ENCODE measurements at regions not wholly inside any gene's neighbourhood (a gene's known extent, or its start where the extent isn't known, plus 50 kb on each side); places are given as distances from the start of the nearest gene placed in this dataset.
"Not testable (repeated sequence)": the region's sequence is repeated elsewhere in the genome, so short reads cannot be mapped to it uniquely, and the experiment has no call there.

GRCh38 chr21:43289966-43290365, 121.2 kb downstream of the CRYAA start:
- DNase-seq (ENCODE audit: low read depth in 2 of 2): no peak

GRCh38 chr21:43289442-43289841, 120.6 kb downstream of the CRYAA start:
- DNase-seq (ENCODE audit: low read depth in 2 of 2): no peak

- no peak for DNase-seq (ENCODE audit: low read depth in 2 of 2)
Measured at GRCh38 chr21:43287795-43288755, 119.3 kb downstream of the CRYAA start.

GRCh38 chr21:43287111-43287760, 118.4 kb downstream of the CRYAA start:
- DNase-seq (ENCODE audit: low read depth in 2 of 2): no peak

GRCh38 chr21:43286196-43286595, 117.4 kb downstream of the CRYAA start:
- DNase-seq (ENCODE audit: low read depth in 2 of 2): no peak

GRCh38 chr21:43284700-43285099, 115.9 kb downstream of the CRYAA start:
- no peak for DNase-seq (ENCODE audit: low read depth in 2 of 2)

GRCh38 chr21:43284238-43284637, 115.4 kb downstream of the CRYAA start:
- DNase-seq (ENCODE audit: low read depth in 2 of 2): no peak

DNA sequence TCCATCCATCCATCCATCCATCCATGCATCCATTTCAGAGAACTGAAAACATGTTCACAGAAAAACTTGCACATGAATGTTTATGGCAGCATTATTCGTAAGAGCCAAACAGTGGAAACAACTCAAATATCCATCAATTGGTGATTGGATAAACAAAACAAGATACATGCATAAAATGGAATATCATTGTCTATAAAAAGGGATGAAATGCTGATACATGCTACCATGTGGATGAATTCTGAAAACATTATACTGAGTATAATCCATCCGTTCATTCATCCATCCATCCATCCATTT, 115.1 kb downstream of the CRYAA start:
- DNase-seq (ENCODE audit: low read depth in 2 of 2): not testable (repeated sequence)

GRCh38 chr21:43283136-43283924, 114.5 kb downstream of the CRYAA start:
- no peak for DNase-seq (ENCODE audit: low read depth in 2 of 2)

- DNase-seq (ENCODE audit: low read depth in 2 of 2): no peak
Measured at GRCh38 chr21:43282358-43283120, 113.7 kb downstream of the CRYAA start.

GRCh38 chr21:43281661-43282357, 113.0 kb downstream of the CRYAA start:
- DNase-seq (ENCODE audit: low read depth in 2 of 2): no peak

- no peak for DNase-seq (ENCODE audit: low read depth in 2 of 2)
Measured at GRCh38 chr21:43280949-43281633, 112.3 kb downstream of the CRYAA start.

DNA sequence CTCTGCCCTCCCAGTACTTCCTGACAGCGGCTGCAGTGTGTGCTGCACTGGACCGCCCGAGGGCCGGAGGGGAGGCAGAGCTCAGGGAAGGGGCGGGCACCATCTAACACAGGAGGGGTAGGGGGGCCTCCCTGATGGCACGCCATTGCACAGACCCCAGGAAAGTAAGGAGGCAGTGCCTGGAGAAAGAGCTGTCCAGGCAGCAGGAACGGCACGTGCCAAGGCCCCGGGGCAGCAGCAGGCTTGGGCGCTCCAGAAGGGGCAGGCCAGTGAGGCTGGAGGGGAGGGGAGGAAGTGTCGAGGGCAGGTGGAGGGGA, 110.7 kb downstream of the CRYAA start:
- no peak for DNase-seq (ENCODE audit: low read depth in 2 of 2)

- DNase-seq (ENCODE audit: low read depth in 2 of 2): no peak
Measured at GRCh38 chr21:43278766-43279577, 110.2 kb downstream of the CRYAA start.

DNA sequence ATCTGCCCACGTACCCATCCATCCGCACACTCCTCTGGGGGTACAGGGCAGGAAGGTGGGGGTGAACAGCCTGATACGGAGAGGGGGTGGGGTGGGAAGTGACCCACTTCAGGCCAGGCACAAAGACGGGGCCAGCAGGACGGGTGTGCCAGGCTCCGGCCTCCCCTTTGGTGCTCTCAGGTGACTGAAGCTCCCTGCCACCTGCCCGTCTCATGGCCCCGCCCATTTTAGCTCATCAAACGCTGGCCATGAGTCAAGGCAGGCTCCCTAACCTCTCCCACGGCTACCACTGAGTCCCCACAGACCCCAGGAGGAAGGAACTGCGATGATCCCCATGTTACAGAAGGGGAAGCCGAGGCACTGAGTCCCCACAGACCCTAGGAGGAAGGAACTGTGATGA, 109.6 kb downstream of the CRYAA start:
- no peak for DNase-seq (ENCODE audit: low read depth in 2 of 2)

DNA sequence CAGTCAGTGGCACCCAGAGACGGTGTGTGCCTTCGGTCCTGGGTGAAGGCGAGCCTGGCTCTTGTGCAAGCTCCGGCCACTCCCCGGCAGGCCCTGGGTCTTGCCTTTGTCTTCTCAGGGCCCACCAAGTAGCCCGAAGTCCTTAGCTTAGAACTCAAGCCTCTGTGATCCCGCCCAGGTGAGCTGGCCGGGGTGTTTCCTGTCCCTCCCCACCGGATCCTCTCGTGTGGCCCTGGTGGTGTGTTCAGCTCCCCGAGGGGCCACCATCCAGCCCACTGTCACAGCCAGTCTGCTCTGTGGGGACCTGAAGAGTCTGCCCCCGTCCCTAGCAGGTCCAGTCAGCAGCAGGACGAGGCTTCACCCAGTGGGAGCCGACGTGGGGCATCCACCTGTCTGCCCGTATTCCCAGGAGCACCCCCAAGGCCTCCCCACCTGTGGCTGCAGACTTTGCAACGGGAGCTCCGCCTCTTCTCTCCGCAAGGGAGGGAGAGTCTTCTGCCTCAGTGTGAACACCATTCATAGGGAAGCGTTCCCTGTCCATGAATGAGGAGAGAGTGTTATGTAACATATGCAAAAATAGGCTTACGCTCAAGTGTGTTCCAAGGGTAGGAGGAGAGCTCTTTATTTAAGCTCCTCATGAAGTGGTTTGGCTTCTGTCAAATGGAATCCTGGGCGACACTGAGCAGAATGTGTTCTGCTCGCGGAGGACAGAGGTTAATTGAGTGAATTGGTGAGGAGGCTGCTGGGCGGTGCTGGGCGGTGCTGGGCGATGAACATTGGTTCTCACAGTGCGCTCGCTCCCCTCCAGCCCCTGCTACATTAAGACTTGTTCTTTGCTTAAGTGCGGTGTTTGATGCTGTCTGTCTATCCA, 108.9 kb downstream of the CRYAA start:
- DNase-seq (ENCODE audit: low read depth in 2 of 2): no peak

DNA sequence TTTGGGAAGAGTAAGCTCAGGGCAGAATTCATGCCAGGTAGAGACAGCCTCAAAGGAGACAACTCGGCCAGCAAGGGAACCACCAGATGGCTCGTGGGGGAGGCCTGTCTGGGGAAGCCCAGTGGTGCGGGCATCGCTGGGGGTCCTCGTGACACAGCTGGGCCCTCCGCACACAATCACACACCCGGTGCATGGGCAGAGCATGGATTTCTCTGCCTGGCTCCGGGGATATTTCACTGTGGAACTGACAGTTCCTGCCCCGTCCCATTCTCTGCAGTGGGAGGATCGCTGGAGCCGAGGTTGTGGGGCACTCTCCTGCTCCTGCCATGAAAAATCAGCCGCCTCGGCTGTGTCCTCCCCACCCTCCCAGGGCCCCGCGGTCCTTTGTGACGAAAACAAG, 108.0 kb downstream of the CRYAA start:
- DNase-seq (ENCODE audit: low read depth in 2 of 2): no peak

GRCh38 chr21:43275421-43276211, 106.8 kb downstream of the CRYAA start:
- DNase-seq (ENCODE audit: low read depth in 2 of 2): no peak
